HCT116 (cell line): ENCODE measurements at regions not wholly inside any gene's neighbourhood (a gene's known extent, or its start where the extent isn't known, plus 50 kb on each side); places are given as distances from the start of the nearest gene placed in this dataset.
A peak's percentile ranks its signal among the peaks of the same experiment; 100 is the strongest.

Experiments used
- ATAC-seq: fragments of 200-7000 bp; cut with Tn5 transposase; 2 replicates; pipeline ENCODE4 v1.9.1; 2020; ENCODE audit warnings: mild to moderate bottlenecking, moderate library complexity
- BruUV-seq: library from RNA; stranded (reverse); fragments of 400-500 nt; replicated peaks from 2 replicates; lab custom pipeline; 2021; lab: Mats Ljungman, UMichigan
- CTCF ChIA-PET: fragments of 300-600 bp; sonication (Branson Sonifier 250); formaldehyde crosslinking; loops from one replicate; lab custom pipeline; 2021; ENCODE audit warnings: antibody characterized with exemption; lab: Charles Lee
- POLR2A ChIA-PET: fragments of 300-600, 350-600 bp; sonication (Branson Sonifier 250); formaldehyde crosslinking; loops from one replicate; lab custom pipeline; 2021; ENCODE audit warnings: antibody characterized with exemption; lab: Charles Lee
- RAD21 ChIA-PET, 2 experiments: fragments of 300-600 bp; sonication (Branson Sonifier 250); formaldehyde crosslinking; loops; one replicate each; lab custom pipeline; 2023; ENCODE audit warnings: low total read pairs in 2 of 2; ENCODE audit not compliant: uncharacterized antibody in 2 of 2, unreplicated experiment in 2 of 2, low non-redundant PET in 1 of 2; lab: Charles Lee
- DNase-seq: peaks from one replicate; pipeline ENCODE4 v3.0.0-alpha.2; 2010; ENCODE audit warnings: low read depth, low spot score
- H2AFZ ChIP-seq: fragments of 200-600 bp; shearing (Covaris generic), sonication (generic); 2 replicates; pipeline ENCODE4 v1.6.1; 2017; ENCODE audit warnings: low read depth, mixed run types, mixed read lengths, antibody characterized with exemption, low read length; ENCODE audit not compliant: poor library complexity, severe bottlenecking
- H3K27ac ChIP-seq: 2 replicates; pipeline ENCODE4 v1.5.1; 2012; ENCODE audit warnings: low read depth, low read length
- H3K27me3 ChIP-seq: fragments of 200-600 bp; sonication (generic); 2 replicates; pipeline ENCODE4 v1.6.1; 2016; ENCODE audit warnings: mixed run types, low read length, mixed read lengths; ENCODE audit not compliant: insufficient read depth
- H3K36me3 ChIP-seq, 2 experiments: fragments of 200-500 bp in 1 of 2; fragments of 200-600 bp in 1 of 2; sonication (Bioruptor generic) in 1 of 2; sonication (generic) in 1 of 2; 2 replicates each; pipeline versions ENCODE4 v1.5.1 to v1.6.1; 2014 to 2016; ENCODE audit warnings: low read length in 2 of 2, inconsistent platforms in 1 of 2, mixed read lengths in 1 of 2, mixed run types in 1 of 2; ENCODE audit not compliant: insufficient read depth in 2 of 2, control insufficient read depth in 1 of 2
- H3K4me1 ChIP-seq, 2 experiments: fragments of 200-600 bp in 1 of 2; sonication (generic) in 1 of 2; 2 replicates each; pipeline versions ENCODE4 v1.5.1 to v1.6.1; 2012 to 2017; ENCODE audit warnings: low read length in 2 of 2, inconsistent platforms in 1 of 2, mild to moderate bottlenecking in 1 of 2, mixed read lengths in 1 of 2, mixed run types in 1 of 2, moderate library complexity in 1 of 2; ENCODE audit not compliant: insufficient read depth in 2 of 2, control insufficient read depth in 1 of 2
- H3K4me2 ChIP-seq: fragments of 200-600 bp; sonication (generic); 2 replicates; pipeline ENCODE4 v1.6.1; 2017; ENCODE audit warnings: mixed run types, low read length, mixed read lengths
- H3K4me3 ChIP-seq, 2 experiments: fragments of 200-600 bp in 1 of 2; sonication (generic) in 1 of 2; replicated peaks in 1 of 2; 2 replicates each; pipeline ENCODE4 v1.5.1; 2011 to 2016; ENCODE audit warnings: low read length in 2 of 2, control low read depth in 1 of 2, low read depth in 1 of 2, mild to moderate bottlenecking in 1 of 2, mixed read lengths in 1 of 2, mixed run types in 1 of 2
- H3K79me2 ChIP-seq: fragments of 200-600 bp; sonication (generic); 2 replicates; pipeline ENCODE4 v1.6.1; 2017; ENCODE audit warnings: mild to moderate bottlenecking, mixed run types, low read length, moderate library complexity, mixed read lengths; ENCODE audit not compliant: insufficient read depth
- H3K9ac ChIP-seq: fragments of 200-600 bp; sonication (generic); 2 replicates; pipeline ENCODE4 v1.6.1; 2016; ENCODE audit warnings: low read length, mixed read lengths
- H3K9me2 ChIP-seq: fragments of 200-600 bp; sonication (generic), shearing (Covaris generic); 2 replicates; pipeline ENCODE4 v1.6.1; 2017; ENCODE audit warnings: mixed run types, mild to moderate bottlenecking, moderate library complexity; ENCODE audit not compliant: insufficient read depth
- H3K9me3 ChIP-seq, 2 experiments: fragments of 200-500 bp in 1 of 2; fragments of 200-600 bp in 1 of 2; sonication (Bioruptor generic) in 1 of 2; sonication (generic) in 1 of 2; 2 replicates each; pipeline ENCODE4 v1.6.1; 2014 to 2017; ENCODE audit warnings: low read length in 2 of 2, mixed read lengths in 2 of 2, inconsistent platforms in 1 of 2, low read depth in 1 of 2, mild to moderate bottlenecking in 1 of 2, mixed run types in 1 of 2, moderate library complexity in 1 of 2; ENCODE audit not compliant: control insufficient read depth in 1 of 2, insufficient read depth in 1 of 2
- H4K20me1 ChIP-seq: fragments of 200-600 bp; sonication (generic), shearing (Covaris generic); 2 replicates; pipeline ENCODE4 v1.6.1; 2017; ENCODE audit warnings: mixed run types, mild to moderate bottlenecking, moderate library complexity; ENCODE audit not compliant: insufficient read depth
- CEBPB ChIP-seq: IDR thresholded peaks from 2 replicates; pipeline ENCODE4 v1.6.1; 2012; ENCODE audit warnings: low read depth
- ELF1 ChIP-seq: IDR thresholded peaks from 2 replicates; pipeline ENCODE4 v1.6.1; 2012; ENCODE audit warnings: low read depth, borderline replicate concordance
- EZH2phosphoT487 ChIP-seq: fragments of 200-600 bp; IDR thresholded peaks from 2 replicates; pipeline ENCODE4 v1.6.1; 2018; ENCODE audit warnings: antibody characterized with exemption, borderline replicate concordance
- JUND ChIP-seq: IDR thresholded peaks from 2 replicates; pipeline ENCODE4 v1.6.1; 2012
- POLR2AphosphoS5 ChIP-seq: IDR thresholded peaks from 2 replicates; pipeline ENCODE4 v1.6.1; 2011; ENCODE audit warnings: mild to moderate bottlenecking, low read depth, low read length, moderate library complexity
- RAD21 ChIP-seq: IDR thresholded peaks from 2 replicates; pipeline ENCODE4 v1.6.1; 2012; ENCODE audit warnings: low read depth, mild to moderate bottlenecking
- SIN3A ChIP-seq: IDR thresholded peaks from 2 replicates; pipeline ENCODE4 v1.6.1; 2012; ENCODE audit warnings: low read depth
- SRF ChIP-seq: IDR thresholded peaks from 2 replicates; pipeline ENCODE4 v1.6.1; 2012; ENCODE audit warnings: low read depth
- YY1 ChIP-seq: IDR thresholded peaks from 2 replicates; pipeline ENCODE4 v1.6.1; 2011; ENCODE audit warnings: low read length, low read depth, moderate library complexity, mild to moderate bottlenecking; ENCODE audit not compliant: insufficient replicate concordance; ENCODE audit errors: extremely low read depth
- ZFX ChIP-seq: fragments of 450-650 bp; IDR thresholded peaks from 2 replicates; pipeline ENCODE4 v1.6.1; 2017
- intact Hi-C: fragments of 100-400 bp; cut with micrococcal nuclease; formaldehyde crosslinking; loops from 2 replicates; pipeline ENCODE4 v1.10.0; 2022
- TF ChIP-seq, protein P1 (sequence below): IDR thresholded peaks from 2 replicates; pipeline ENCODE4 v1.6.1; 2012; ENCODE audit warnings: low read depth
- TF ChIP-seq, protein P2 (sequence below): IDR thresholded peaks from 2 replicates; pipeline ENCODE4 v1.6.1; 2012

DNA sequence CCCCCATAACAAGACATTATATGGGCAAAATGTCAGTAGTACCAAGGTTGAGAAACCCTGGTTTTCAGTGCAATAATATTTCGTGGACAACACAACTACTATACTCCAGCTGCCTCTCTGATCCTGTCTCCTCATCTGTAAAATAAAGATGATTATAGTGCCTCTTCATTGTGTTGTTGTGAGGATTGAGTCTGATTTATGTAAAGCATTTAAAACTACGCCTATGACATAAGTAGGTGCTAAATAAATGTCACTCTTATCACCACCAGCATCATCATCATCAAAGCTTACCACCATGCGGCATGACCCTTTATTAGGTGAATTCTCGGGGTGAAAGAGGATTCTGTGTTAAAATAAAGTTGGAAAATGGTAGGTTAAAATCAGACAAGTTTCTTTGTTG lies 67.8 kb upstream of the IFNE start:
- no TSS peak for BruUV-seq
- Histone ChIP-seq H3K36me3 (peaks cover 15 to 83% of the 10 kb centered on the region in 2 experiments), H3K27ac (peak overlapping the region; percentile 99), H3K9ac (peak overlapping the region; percentile 82), H4K20me1 (peaks cover 68% of the 10 kb centered on the region), H3K27me3 (no peaks in the 10 kb centered on the region), H3K4me1 (peaks cover 96 to 98% of the 10 kb centered on the region in 2 experiments), H3K9me2 (no peaks in the 10 kb centered on the region), H3K4me2 (peak overlapping the region; percentile 73), H3K9me3 (no peaks in the 10 kb centered on the region), H2AFZ (no peak overlapping the region), H3K79me2 (peaks cover 100% of the 10 kb centered on the region), H3K4me3 (no peak overlapping the region)
- ChIA-PET RAD21 (no interaction called here), CTCF (no interaction called here), POLR2A (interaction anchor here (0.9 to 1.1 kb wide), 3 partner anchors 10 to 238 kb away, joined by 3 to 4 read pairs (median 3); no protein-coding TSS in a partner anchor)
- ATAC-seq = no peak
- TF ChIP-seq CEBPB (peak; percentile 4; the same call in 1 of the 2 replicates), EZH2phosphoT487 (no peak), JUND (no peak), SIN3A (no peak), POLR2AphosphoS5 (no peak)
- no peak for DNase-seq
- intact Hi-C loops = no loop called here

DNA sequence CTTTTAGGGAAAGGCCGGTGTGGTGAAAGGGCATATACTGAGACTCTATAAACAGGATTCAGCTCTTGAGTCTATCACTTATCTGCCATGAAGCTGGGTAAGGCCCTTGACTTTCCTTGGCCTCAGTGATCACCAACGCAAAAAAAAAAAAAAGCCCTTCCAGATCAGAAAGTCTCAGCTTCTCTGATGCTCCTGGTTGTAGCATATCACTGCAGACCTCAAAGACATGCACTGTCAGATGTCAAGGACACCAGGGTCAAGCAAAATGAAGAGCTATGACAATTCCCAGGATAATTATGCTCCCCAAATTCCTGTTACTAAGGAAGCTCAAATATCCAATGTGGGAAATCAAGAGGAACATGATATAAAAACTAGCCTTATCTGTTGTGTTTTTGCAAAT lies 68.3 kb upstream of the IFNE start:
- intact Hi-C loops = no loop called here
- peaks cover 63% of the 10 kb centered on the region; the same call in 1 of the 2 replicates for H4K20me1 ChIP-seq
- peaks cover 100% of the 10 kb centered on the region for H3K79me2 ChIP-seq
- H3K4me3 ChIP-seq = no peak overlapping the region
- H3K4me2 ChIP-seq = peak overlapping the region; percentile 73
- ChIA-PET RAD21 (no interaction called here), CTCF (no interaction called here)
- no peaks in the 10 kb centered on the region for H3K27me3 ChIP-seq
- peak overlapping the region; percentile 99 for H3K27ac ChIP-seq
- BruUV-seq = no TSS peak
- peaks cover 15 to 80% of the 10 kb centered on the region in 2 experiments for H3K36me3 ChIP-seq
- DNase-seq = no peak
- peaks cover 96 to 98% of the 10 kb centered on the region in 2 experiments for H3K4me1 ChIP-seq
- no peaks in the 10 kb centered on the region for H3K9me2 ChIP-seq
- TF ChIP-seq, protein P1, sequence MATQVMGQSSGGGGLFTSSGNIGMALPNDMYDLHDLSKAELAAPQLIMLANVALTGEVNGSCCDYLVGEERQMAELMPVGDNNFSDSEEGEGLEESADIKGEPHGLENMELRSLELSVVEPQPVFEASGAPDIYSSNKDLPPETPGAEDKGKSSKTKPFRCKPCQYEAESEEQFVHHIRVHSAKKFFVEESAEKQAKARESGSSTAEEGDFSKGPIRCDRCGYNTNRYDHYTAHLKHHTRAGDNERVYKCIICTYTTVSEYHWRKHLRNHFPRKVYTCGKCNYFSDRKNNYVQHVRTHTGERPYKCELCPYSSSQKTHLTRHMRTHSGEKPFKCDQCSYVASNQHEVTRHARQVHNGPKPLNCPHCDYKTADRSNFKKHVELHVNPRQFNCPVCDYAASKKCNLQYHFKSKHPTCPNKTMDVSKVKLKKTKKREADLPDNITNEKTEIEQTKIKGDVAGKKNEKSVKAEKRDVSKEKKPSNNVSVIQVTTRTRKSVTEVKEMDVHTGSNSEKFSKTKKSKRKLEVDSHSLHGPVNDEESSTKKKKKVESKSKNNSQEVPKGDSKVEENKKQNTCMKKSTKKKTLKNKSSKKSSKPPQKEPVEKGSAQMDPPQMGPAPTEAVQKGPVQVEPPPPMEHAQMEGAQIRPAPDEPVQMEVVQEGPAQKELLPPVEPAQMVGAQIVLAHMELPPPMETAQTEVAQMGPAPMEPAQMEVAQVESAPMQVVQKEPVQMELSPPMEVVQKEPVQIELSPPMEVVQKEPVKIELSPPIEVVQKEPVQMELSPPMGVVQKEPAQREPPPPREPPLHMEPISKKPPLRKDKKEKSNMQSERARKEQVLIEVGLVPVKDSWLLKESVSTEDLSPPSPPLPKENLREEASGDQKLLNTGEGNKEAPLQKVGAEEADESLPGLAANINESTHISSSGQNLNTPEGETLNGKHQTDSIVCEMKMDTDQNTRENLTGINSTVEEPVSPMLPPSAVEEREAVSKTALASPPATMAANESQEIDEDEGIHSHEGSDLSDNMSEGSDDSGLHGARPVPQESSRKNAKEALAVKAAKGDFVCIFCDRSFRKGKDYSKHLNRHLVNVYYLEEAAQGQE = no peak
- TF ChIP-seq, protein P2, sequence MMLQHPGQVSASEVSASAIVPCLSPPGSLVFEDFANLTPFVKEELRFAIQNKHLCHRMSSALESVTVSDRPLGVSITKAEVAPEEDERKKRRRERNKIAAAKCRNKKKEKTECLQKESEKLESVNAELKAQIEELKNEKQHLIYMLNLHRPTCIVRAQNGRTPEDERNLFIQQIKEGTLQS = no peak
- TF ChIP-seq JUND = 0 out of 2 replicates have a peak, but pooled peaks have one; percentile 18
- TF ChIP-seq SRF = no peak
- TF ChIP-seq ELF1 = no peak
- TF ChIP-seq ZFX = no peak
- TF ChIP-seq RAD21 = no peak
- TF ChIP-seq POLR2AphosphoS5 = 0 out of 2 replicates have a peak, but pooled peaks have one; percentile 24
- no peak for TF ChIP-seq YY1
- TF ChIP-seq, all 23 proteins: peak for 2
- no peak overlapping the region for H2AFZ ChIP-seq
- peak overlapping the region; percentile 82 for H3K9ac ChIP-seq
- ATAC-seq = 0 out of 2 replicates have a peak, but pooled peaks have one; percentile 4
- POLR2A ChIA-PET = interaction anchor here (0.7 to 1.1 kb wide), 4 partner anchors 9 to 238 kb away, joined by 3 to 4 read pairs (median 4); no protein-coding TSS in a partner anchor
- H3K9me3 ChIP-seq = no peaks in the 10 kb centered on the region
